Hepatocyte (in vitro differentiated cells): ENCODE measurements at regions not wholly inside any gene's neighbourhood (a gene's known extent, or its start where the extent isn't known, plus 50 kb on each side); places are given as distances from the start of the nearest gene placed in this dataset.

Source experiments
- DNase-seq: peaks from one replicate; pipeline ENCODE4 v3.0.0-alpha.2; 2016; ENCODE audit warnings: low spot score
- H2AFZ ChIP-seq: fragments of 200-600 bp; sonication (generic); 2 replicates; pipeline ENCODE4 v1.6.0; 2016; ENCODE audit warnings: antibody characterized with exemption, mild to moderate bottlenecking
- H3K27ac ChIP-seq: fragments of 200-600 bp; sonication (generic); 2 replicates; pipeline ENCODE4 v1.5.1; 2016; ENCODE audit warnings: mild to moderate bottlenecking
- H3K27me3 ChIP-seq: fragments of 200-600 bp; sonication (generic); 2 replicates; pipeline ENCODE4 v1.6.1; 2016
- H3K36me3 ChIP-seq: fragments of 200-600 bp; sonication (generic); replicated peaks from 2 replicates; pipeline ENCODE4 v1.5.1; 2016; ENCODE audit warnings: low read depth; ENCODE audit not compliant: insufficient read depth
- H3K4me1 ChIP-seq: fragments of 200-600 bp; sonication (generic); 2 replicates; pipeline ENCODE4 v1.5.1; 2016; ENCODE audit warnings: mild to moderate bottlenecking, moderate library complexity; ENCODE audit not compliant: insufficient read depth
- H3K4me2 ChIP-seq: fragments of 200-600 bp; sonication (generic); 2 replicates; pipeline ENCODE4 v1.6.0; 2016
- H3K4me3 ChIP-seq: fragments of 200-600 bp; sonication (generic); 2 replicates; pipeline ENCODE4 v1.5.1; 2016; ENCODE audit warnings: mild to moderate bottlenecking
- H3K79me2 ChIP-seq: fragments of 200-600 bp; sonication (generic); 2 replicates; pipeline ENCODE4 v1.6.0; 2017; ENCODE audit warnings: mild to moderate bottlenecking
- H3K9me2 ChIP-seq: fragments of 200-600 bp; sonication (generic); replicated peaks from 2 replicates; pipeline ENCODE4 v1.6.0; 2017; ENCODE audit warnings: mild to moderate bottlenecking; ENCODE audit not compliant: insufficient read depth
- H3K9me3 ChIP-seq: fragments of 200-600 bp; sonication (generic); 2 replicates; pipeline ENCODE4 v1.5.1; 2016; ENCODE audit warnings: low read depth, mild to moderate bottlenecking
- H4K20me1 ChIP-seq: fragments of 200-600 bp; sonication (generic); 2 replicates; pipeline ENCODE4 v1.6.0; 2016; ENCODE audit warnings: mild to moderate bottlenecking; ENCODE audit not compliant: insufficient read depth, poor library complexity, severe bottlenecking
- CTCF ChIP-seq: fragments of 200-600 bp; sonication (generic); IDR thresholded peaks from 2 replicates; pipeline ENCODE4 v1.5.1; 2016; ENCODE audit warnings: antibody characterized with exemption, mild to moderate bottlenecking; ENCODE audit not compliant: poor library complexity
- EZH2 ChIP-seq: fragments of 200-600 bp; sonication (generic); IDR thresholded peaks from 2 replicates; pipeline ENCODE4 v1.6.1; 2016; ENCODE audit warnings: antibody characterized with exemption, mild to moderate bottlenecking, borderline replicate concordance
- EZH2phosphoT487 ChIP-seq: fragments of 200-600 bp; sonication (generic); IDR thresholded peaks from one replicate; pipeline ENCODE4 v1.6.1; 2018; ENCODE audit warnings: antibody characterized with exemption, mild to moderate bottlenecking, low read depth, moderate library complexity; ENCODE audit not compliant: unreplicated experiment, severe bottlenecking
- WGBS: methylation state at CpG from one replicate; pipeline ENCODE4 v1.1.6; 2016; ENCODE audit warnings: low lambda C conversion rate; ENCODE audit errors: missing lambda C conversion rate; 5-methylcytosine and 5-hydroxymethylcytosine counted together

GRCh38 chr3:101131767-101132166 lies 138.5 kb upstream of the ABI3BP start:
- 94% methylated on average over 2 of the region's 2 CpGs for WGBS
- Histone ChIP-seq H3K79me2 (no peaks in the 10 kb centered on the region), H3K9me2 (no peaks in the 10 kb centered on the region), H3K36me3 (no peaks in the 10 kb centered on the region), H2AFZ (no peak overlapping the region), H3K9me3 (no peaks in the 10 kb centered on the region), H3K4me3 (no peak overlapping the region), H3K27ac (no peak overlapping the region), H3K4me1 (no peaks in the 10 kb centered on the region), H3K4me2 (no peak overlapping the region), H3K27me3 (no peaks in the 10 kb centered on the region), H4K20me1 (no peaks in the 10 kb centered on the region)
- DNase-seq: no peak
- TF ChIP-seq EZH2 (no peak), EZH2phosphoT487 (no peak), CTCF (no peak)

GRCh38 chr3:101128786-101129185 lies 135.6 kb upstream of the ABI3BP start:
- TF ChIP-seq EZH2phosphoT487 (no peak), EZH2 (no peak)
- no peak overlapping the region for H2AFZ ChIP-seq

GRCh38 chr3:101128001-101128400 lies 134.8 kb upstream of the ABI3BP start:
- no peaks in the 10 kb centered on the region for H3K9me2 ChIP-seq
- no peaks in the 10 kb centered on the region for H3K79me2 ChIP-seq
- WGBS: 88% methylated on average over 1 of the region's 1 CpG
- H3K27me3 ChIP-seq: no peaks in the 10 kb centered on the region
- H3K36me3 ChIP-seq: no peaks in the 10 kb centered on the region
- H3K4me1 ChIP-seq: no peaks in the 10 kb centered on the region
- no peak overlapping the region for H3K4me2 ChIP-seq
- no peak overlapping the region for H3K4me3 ChIP-seq
- DNase-seq: no peak
- no peak for TF ChIP-seq EZH2phosphoT487
- no peak for TF ChIP-seq EZH2
- TF ChIP-seq CTCF: no peak
- H2AFZ ChIP-seq: no peak overlapping the region
- H3K27ac ChIP-seq: no peak overlapping the region
- H4K20me1 ChIP-seq: no peaks in the 10 kb centered on the region
- no peaks in the 10 kb centered on the region for H3K9me3 ChIP-seq

More at GRCh38 chr3:101128786-101129185, 135.6 kb upstream of the ABI3BP start:
- no peak overlapping the region for H3K27ac ChIP-seq
- no peaks in the 10 kb centered on the region for H3K9me2 ChIP-seq
- WGBS: 81% methylated on average over 9 of the region's 9 CpGs
- H3K27me3 ChIP-seq: no peaks in the 10 kb centered on the region
- H3K36me3 ChIP-seq: no peaks in the 10 kb centered on the region
- DNase-seq: no peak
- H4K20me1 ChIP-seq: no peaks in the 10 kb centered on the region
- H3K4me1 ChIP-seq: no peaks in the 10 kb centered on the region
- no peak overlapping the region for H3K4me3 ChIP-seq
- H3K9me3 ChIP-seq: no peaks in the 10 kb centered on the region
- no peaks in the 10 kb centered on the region for H3K79me2 ChIP-seq
- H3K4me2 ChIP-seq: no peak overlapping the region

GRCh38 chr3:101124125-101124524 lies 130.9 kb upstream of the ABI3BP start:
- TF ChIP-seq EZH2phosphoT487 (no peak), CTCF (no peak), EZH2 (no peak)
- no peak overlapping the region for H2AFZ ChIP-seq
- H3K9me2 ChIP-seq: no peaks in the 10 kb centered on the region
- DNase-seq: no peak
- H3K27me3 ChIP-seq: no peaks in the 10 kb centered on the region
- peak overlapping the region; percentile 23 for H3K27ac ChIP-seq
- H3K4me2 ChIP-seq: no peak overlapping the region
- no peaks in the 10 kb centered on the region for H3K79me2 ChIP-seq
- no peaks in the 10 kb centered on the region for H4K20me1 ChIP-seq
- WGBS: 40% methylated on average over 2 of the region's 2 CpGs
- no peaks in the 10 kb centered on the region for H3K36me3 ChIP-seq
- H3K9me3 ChIP-seq: no peaks in the 10 kb centered on the region
- no peak overlapping the region for H3K4me3 ChIP-seq
- no peaks in the 10 kb centered on the region for H3K4me1 ChIP-seq
